Gastroesophageal sphincter (tissue), 4 donors: ENCODE measurements at regions not wholly inside any gene's neighbourhood (a gene's known extent, or its start where the extent isn't known, plus 50 kb on each side); places are given as distances from the start of the nearest gene placed in this dataset.

Experiments used
- ATAC-seq: fragments of 150-250 bp; one replicate; pipeline ENCODE4 v1.9.1; 2016; ENCODE audit warnings: mild to moderate bottlenecking, moderate library complexity
- H3K27ac ChIP-seq, 4 donors: fragments of 200-600 bp; sonication (generic) in 3 of 4; 1 replicate in 3 of 4; 2 replicates in 1 of 4; pipeline ENCODE4 v1.5.1; 2016 to 2019
- H3K27me3 ChIP-seq: fragments of 200-600 bp; sonication (generic); one replicate; pipeline ENCODE4 v1.5.1; 2019
- H3K36me3 ChIP-seq, 2 donors: fragments of 200-600 bp; sonication (generic); one replicate each; pipeline ENCODE4 v1.5.1; 2019; ENCODE audit warnings: control low read depth in 1 of 2
- H3K4me1 ChIP-seq, 3 donors: fragments of 200-600 bp; sonication (generic); 1 replicate in 2 of 3; 2 replicates in 1 of 3; pipeline ENCODE4 v1.5.1; 2016 to 2019; ENCODE audit warnings: control low read depth in 2 of 3
- H3K4me3 ChIP-seq, 2 donors: fragments of 200-600 bp; sonication (generic); one replicate each; pipeline ENCODE4 v1.5.1; 2019; ENCODE audit warnings: mild to moderate bottlenecking in 1 of 2, moderate library complexity in 1 of 2
- H3K9me3 ChIP-seq, 3 donors: fragments of 200-600 bp; sonication (generic); one replicate each; pipeline ENCODE4 v1.5.1; 2017 to 2019; ENCODE audit warnings: control low read depth in 2 of 3
- CTCF ChIP-seq, 4 experiments: fragments of 200-600 bp in 2 of 4; fragments of 450-650 bp in 2 of 4; sonication (generic) in 1 of 4; IDR thresholded peaks; one replicate each; pipeline ENCODE4 v1.5.1; 2017 to 2019; ENCODE audit warnings: antibody characterized with exemption in 4 of 4, mild to moderate bottlenecking in 2 of 4, moderate library complexity in 2 of 4
- EP300 ChIP-seq: sonication (generic); formaldehyde crosslinking; IDR thresholded peaks from one replicate; pipeline ENCODE4 v1.6.1; 2017; ENCODE audit warnings: antibody characterized with exemption, mild to moderate bottlenecking
- POLR2A ChIP-seq, 2 donors: fragments of 450-650 bp; IDR thresholded peaks; one replicate each; pipeline ENCODE4 v1.6.1; 2017; ENCODE audit warnings: antibody characterized with exemption in 2 of 2, mild to moderate bottlenecking in 2 of 2, moderate library complexity in 1 of 2
- POLR2AphosphoS5 ChIP-seq: sonication (generic); formaldehyde crosslinking; IDR thresholded peaks from one replicate; pipeline ENCODE4 v1.6.1; 2017; ENCODE audit warnings: antibody characterized with exemption
- WGBS, 2 donors: methylation state at CpG; one replicate each; pipeline ENCODE4 v1.1.5; 2018; ENCODE audit warnings: low coverage in 1 of 2; 5-methylcytosine and 5-hydroxymethylcytosine counted together

- WGBS, 2 donors: 81 to 88% methylated on average over 3 of the region's 3 CpGs
- H3K36me3 ChIP-seq: no peaks in the 10 kb centered on the region
- H3K27ac ChIP-seq: no peak overlapping the region
- H3K27me3 ChIP-seq: no peaks in the 10 kb centered on the region
- no peak for TF ChIP-seq EP300
- TF ChIP-seq CTCF (IDR thresholded peaks at IDR 0.05): no peak
- TF ChIP-seq POLR2A (IDR thresholded peaks at IDR 0.05): no peak
- TF ChIP-seq POLR2AphosphoS5: no peak
- peaks cover 0 to 8% (median 0%) of the 10 kb centered on the region in 3 donors for H3K9me3 ChIP-seq
- H3K4me3 ChIP-seq: no peak overlapping the region
- H3K4me1 ChIP-seq: no peaks in the 10 kb centered on the region
- no peak for ATAC-seq
Measured at GRCh38 chr7:79911420-79911819, 223.2 kb upstream of the GNAI1 start.

GRCh38 chr7:79909176-79909575 lies 225.5 kb upstream of the GNAI1 start:
- no peak for ATAC-seq
- no peaks in the 10 kb centered on the region for H3K9me3 ChIP-seq
- H3K4me3 ChIP-seq: no peak overlapping the region
- TF ChIP-seq POLR2AphosphoS5 (no peak), POLR2A (IDR thresholded peaks at IDR 0.05) (no peak), CTCF (IDR thresholded peaks at IDR 0.05) (no peak), EP300 (no peak)
- 79 to 85% methylated on average over 6 of the region's 6 CpGs for WGBS, 2 donors
- no peaks in the 10 kb centered on the region for H3K27me3 ChIP-seq
- no peaks in the 10 kb centered on the region for H3K36me3 ChIP-seq
- H3K27ac ChIP-seq: no peak overlapping the region
- H3K4me1 ChIP-seq: no peaks in the 10 kb centered on the region

GRCh38 chr7:79897166-79897565 lies 237.5 kb upstream of the GNAI1 start:
- Histone ChIP-seq H3K36me3 (no peaks in the 10 kb centered on the region), H3K9me3 (no peaks in the 10 kb centered on the region), H3K27ac (no peak overlapping the region), H3K27me3 (no peaks in the 10 kb centered on the region), H3K4me1 (no peaks in the 10 kb centered on the region), H3K4me3 (no peak overlapping the region)
- TF ChIP-seq EP300: no peak
- no peak for TF ChIP-seq CTCF (IDR thresholded peaks at IDR 0.05)
- no peak for TF ChIP-seq POLR2AphosphoS5
- TF ChIP-seq POLR2A (IDR thresholded peaks at IDR 0.05): no peak
- no peak for ATAC-seq

GRCh38 chr7:79893991-79894390 lies 240.6 kb upstream of the GNAI1 start:
- no peaks in the 10 kb centered on the region for H3K9me3 ChIP-seq
- H3K27me3 ChIP-seq: peaks cover 6% of the 10 kb centered on the region
- no peak overlapping the region for H3K4me3 ChIP-seq
- 70 to 86% methylated on average over 1 of the region's 1 CpG for WGBS, 2 donors
- no peaks in the 10 kb centered on the region for H3K36me3 ChIP-seq
- no peaks in the 10 kb centered on the region for H3K4me1 ChIP-seq
- TF ChIP-seq CTCF (IDR thresholded peaks at IDR 0.05) (no peak), EP300 (no peak), POLR2A (IDR thresholded peaks at IDR 0.05) (no peak), POLR2AphosphoS5 (no peak)
- ATAC-seq: no peak
- no peak overlapping the region for H3K27ac ChIP-seq

DNA sequence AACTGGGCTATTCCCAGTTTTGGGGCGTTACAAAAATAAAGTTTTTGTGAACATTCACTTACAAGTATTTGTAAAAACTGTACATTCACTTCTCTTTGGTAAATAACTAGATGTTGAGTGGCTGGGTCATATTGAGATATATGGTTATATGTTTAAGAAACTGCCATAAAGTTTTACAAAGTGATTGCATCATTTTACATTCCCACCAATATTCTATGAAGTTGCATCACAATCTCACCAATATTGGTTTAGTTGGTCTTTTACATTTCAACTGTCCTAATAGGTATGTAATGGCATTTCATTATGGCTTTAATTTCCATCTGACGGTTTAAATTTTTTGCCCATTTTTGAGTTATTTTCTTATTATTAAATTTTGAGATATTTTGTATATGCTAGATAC lies 251.7 kb upstream of the GNAI1 start:
- WGBS, 2 donors: 69 to 84% methylated on average over 1 to 2 of the region's 2 CpGs
- H3K4me3 ChIP-seq: no peak overlapping the region
- no peaks in the 10 kb centered on the region for H3K36me3 ChIP-seq
- H3K9me3 ChIP-seq: no peaks in the 10 kb centered on the region
- H3K27me3 ChIP-seq: no peaks in the 10 kb centered on the region
- no peak for ATAC-seq
- no peak overlapping the region for H3K27ac ChIP-seq
- no peak for TF ChIP-seq CTCF (IDR thresholded peaks at IDR 0.05)
- TF ChIP-seq POLR2A (IDR thresholded peaks at IDR 0.05): no peak
- H3K4me1 ChIP-seq: no peaks in the 10 kb centered on the region
